Type B pancreatic cell (in vitro differentiated cells): ENCODE measurements at regions not wholly inside any gene's neighbourhood (a gene's known extent, or its start where the extent isn't known, plus 50 kb on each side); places are given as distances from the start of the nearest gene placed in this dataset.

Experiments
- DNase-seq: peaks from one replicate; pipeline ENCODE4 v3.0.0; 2021; ENCODE audit warnings: mixed read lengths; ENCODE audit not compliant: unreplicated experiment; ENCODE audit errors: extremely low spot score
- H3K27ac Mint-ChIP-seq: 2 replicates; pipeline ENCODE4 v1.8.0; 2021; ENCODE audit warnings: mild to moderate bottlenecking, mixed read lengths
- H3K27me3 Mint-ChIP-seq: 2 replicates; pipeline ENCODE4 v1.8.0; 2021; ENCODE audit warnings: mixed read lengths
- H3K36me3 Mint-ChIP-seq: 2 replicates; pipeline ENCODE4 v1.8.0; 2021; ENCODE audit warnings: mixed read lengths
- H3K4me1 Mint-ChIP-seq: one replicate; pipeline ENCODE4 v1.8.0; 2021; ENCODE audit warnings: mixed read lengths; ENCODE audit not compliant: unreplicated experiment
- H3K4me3 Mint-ChIP-seq: 2 replicates; pipeline ENCODE4 v1.8.0; 2021; ENCODE audit warnings: mild to moderate bottlenecking, mixed read lengths
- H3K9me3 Mint-ChIP-seq: 2 replicates; pipeline ENCODE4 v1.8.0; 2021; ENCODE audit warnings: mixed read lengths
- CTCF ChIP-seq: fragments of 200-600 bp; sonication (generic); conservative IDR thresholded peaks from 2 replicates; pipeline ENCODE4 v1.5.0; 2021; ENCODE audit warnings: antibody characterized with exemption, mild to moderate bottlenecking

GRCh38 chr11:104798789-104799188, 99.5 kb downstream of the CASP12 start:
- DNase-seq, result no peak
- no peak overlapping the region for H3K27ac Mint-ChIP-seq
- no peak overlapping the region for H3K4me3 Mint-ChIP-seq
- no peaks in the 10 kb centered on the region for H3K4me1 Mint-ChIP-seq
- no peaks in the 10 kb centered on the region for H3K27me3 Mint-ChIP-seq
- H3K9me3 Mint-ChIP-seq, result peaks cover 9% of the 10 kb centered on the region
- TF ChIP-seq CTCF, result no peak
- H3K36me3 Mint-ChIP-seq, result no peaks in the 10 kb centered on the region

- DNase-seq, result no peak
- H3K9me3 Mint-ChIP-seq, result peaks cover 13% of the 10 kb centered on the region
- H3K4me1 Mint-ChIP-seq, result peaks cover 5% of the 10 kb centered on the region
- no peak overlapping the region for H3K27ac Mint-ChIP-seq
- no peaks in the 10 kb centered on the region for H3K27me3 Mint-ChIP-seq
- H3K36me3 Mint-ChIP-seq, result no peaks in the 10 kb centered on the region
- no peak overlapping the region for H3K4me3 Mint-ChIP-seq
- TF ChIP-seq CTCF, result no peak
Measured at GRCh38 chr11:104796301-104796700, 102.0 kb downstream of the CASP12 start.

- no peaks in the 10 kb centered on the region for H3K27me3 Mint-ChIP-seq
- no peak overlapping the region for H3K27ac Mint-ChIP-seq
- peaks cover 13% of the 10 kb centered on the region for H3K9me3 Mint-ChIP-seq
- no peaks in the 10 kb centered on the region for H3K36me3 Mint-ChIP-seq
- H3K4me1 Mint-ChIP-seq, result peaks cover 5% of the 10 kb centered on the region
- no peak for TF ChIP-seq CTCF
- no peak overlapping the region for H3K4me3 Mint-ChIP-seq
- DNase-seq, result no peak
Measured at GRCh38 chr11:104795501-104796213, 102.6 kb downstream of the CASP12 start.

GRCh38 chr11:104792861-104793260, 105.4 kb downstream of the CASP12 start:
- Mint-ChIP-seq H3K36me3 (no peaks in the 10 kb centered on the region), H3K27ac (no peak overlapping the region), H3K27me3 (no peaks in the 10 kb centered on the region), H3K4me1 (peaks cover 5% of the 10 kb centered on the region), H3K4me3 (no peak overlapping the region), H3K9me3 (peaks cover 13% of the 10 kb centered on the region)
- no peak for DNase-seq
- TF ChIP-seq CTCF, result no peak

GRCh38 chr11:104791896-104792295, 106.4 kb downstream of the CASP12 start:
- no peak overlapping the region for H3K4me3 Mint-ChIP-seq
- no peaks in the 10 kb centered on the region for H3K36me3 Mint-ChIP-seq
- TF ChIP-seq CTCF, result no peak
- no peak for DNase-seq
- H3K27me3 Mint-ChIP-seq, result no peaks in the 10 kb centered on the region
- H3K9me3 Mint-ChIP-seq, result peaks cover 9% of the 10 kb centered on the region
- H3K4me1 Mint-ChIP-seq, result peaks cover 5% of the 10 kb centered on the region
- H3K27ac Mint-ChIP-seq, result no peak overlapping the region
